Vagina (tissue), 2 donors: ENCODE measurements at regions not wholly inside any gene's neighbourhood (a gene's known extent, or its start where the extent isn't known, plus 50 kb on each side); places are given as distances from the start of the nearest gene placed in this dataset.
A peak's percentile ranks its signal among the peaks of the same experiment; 100 is the strongest.
"Not testable (repeated sequence)": the region's sequence is repeated elsewhere in the genome, so short reads cannot be mapped to it uniquely, and the experiment has no call there.

Experiments used
- DNase-seq, 2 donors: peaks; one replicate each; pipeline ENCODE4 v3.0.0-alpha.2; 2017; ENCODE audit errors: extremely low spot score in 2 of 2
- H3K27ac ChIP-seq: fragments of 200-600 bp; sonication (generic); one replicate; pipeline ENCODE4 v1.5.1; 2019
- H3K27me3 ChIP-seq: fragments of 200-600 bp; sonication (generic); one replicate; pipeline ENCODE4 v1.5.1; 2019
- H3K36me3 ChIP-seq, 2 donors: fragments of 200-600 bp; sonication (generic); one replicate each; pipeline ENCODE4 v1.5.1; 2017 to 2019
- H3K4me1 ChIP-seq: fragments of 200-600 bp; sonication (generic); one replicate; pipeline ENCODE4 v1.5.1; 2019
- H3K4me3 ChIP-seq, 2 donors: fragments of 200-600 bp; sonication (generic); 1 replicate in 1 of 2; 2 replicates in 1 of 2; pipeline ENCODE4 v1.5.1; 2016 to 2019
- H3K9me3 ChIP-seq: fragments of 200-600 bp; sonication (generic); one replicate; pipeline ENCODE4 v1.5.1; 2019
- CTCF ChIP-seq, 3 experiments: fragments of 450-650 bp in 2 of 3; fragments of 200-600 bp in 1 of 3; sonication (generic) in 1 of 3; IDR thresholded peaks; one replicate each; pipeline ENCODE4 v1.5.1; 2017 to 2019; ENCODE audit warnings: antibody characterized with exemption in 3 of 3, mild to moderate bottlenecking in 2 of 3, moderate library complexity in 2 of 3
- POLR2A ChIP-seq, 2 donors: fragments of 450-650 bp; IDR thresholded peaks; one replicate each; pipeline ENCODE4 v1.6.1; 2017; ENCODE audit warnings: antibody characterized with exemption in 2 of 2, mild to moderate bottlenecking in 2 of 2, moderate library complexity in 2 of 2
- POLR2AphosphoS5 ChIP-seq, 2 donors: sonication (generic); formaldehyde crosslinking; IDR thresholded peaks; one replicate each; pipeline ENCODE4 v1.9.0; 2017; ENCODE audit warnings: antibody characterized with exemption in 2 of 2, mild to moderate bottlenecking in 2 of 2, low read depth in 1 of 2; ENCODE audit not compliant: insufficient read depth in 1 of 2
- intact Hi-C: fragments of 100-400 bp; cut with DNase I; formaldehyde crosslinking; loops from one replicate; pipeline ENCODE4 v1.15.1; 2023

- H3K27ac ChIP-seq, result no peak overlapping the region
- no peaks in the 10 kb centered on the region for H3K36me3 ChIP-seq
- DNase-seq, result no peak
- intact Hi-C loops, result no loop called here
- no peaks in the 10 kb centered on the region for H3K9me3 ChIP-seq
- H3K4me1 ChIP-seq, result peaks cover 10% of the 10 kb centered on the region
- TF ChIP-seq POLR2AphosphoS5 (IDR thresholded peaks at IDR 0.05; ENCODE audit: insufficient read depth in 1 of 2, low read depth in 1 of 2) (no peak), CTCF (IDR thresholded peaks at IDR 0.05) (no peak), POLR2A (IDR thresholded peaks at IDR 0.05) (no peak)
- no peak overlapping the region for H3K4me3 ChIP-seq
- H3K27me3 ChIP-seq, result no peaks in the 10 kb centered on the region
These were observed 132.6 kb downstream of the CUL2 start for GRCh38 chr10:34957531-34957930.

GRCh38 chr10:34956756-34957155 is 133.4 kb downstream of the CUL2 start:
- intact Hi-C loops, result no loop called here
- H3K9me3 ChIP-seq, result no peaks in the 10 kb centered on the region
- peaks cover 10% of the 10 kb centered on the region for H3K4me1 ChIP-seq
- no peaks in the 10 kb centered on the region for H3K27me3 ChIP-seq
- DNase-seq, result no peak
- no peak overlapping the region for H3K27ac ChIP-seq
- H3K36me3 ChIP-seq, result no peaks in the 10 kb centered on the region
- H3K4me3 ChIP-seq, result no peak overlapping the region
- TF ChIP-seq CTCF (IDR thresholded peaks at IDR 0.05) (no peak), POLR2A (IDR thresholded peaks at IDR 0.05) (no peak)

DNA sequence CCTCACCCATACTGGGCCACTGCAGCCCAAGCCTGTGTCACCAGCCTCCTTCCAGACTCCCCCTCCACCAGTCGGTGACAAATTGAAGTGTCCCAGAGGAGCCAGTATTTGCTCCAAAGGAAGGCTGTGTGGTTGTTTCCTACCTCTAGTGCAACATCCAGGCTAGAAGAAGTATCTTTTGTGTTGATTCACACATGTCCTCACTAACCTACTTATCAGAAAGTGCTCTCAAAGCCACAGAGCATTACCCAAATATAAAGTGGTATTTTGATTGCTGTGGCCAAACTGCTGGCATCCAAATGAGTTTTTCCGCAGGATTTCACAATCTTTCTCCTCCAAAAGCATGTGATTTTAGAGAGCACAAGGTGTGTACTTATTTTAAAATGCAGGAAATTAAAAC is 134.8 kb downstream of the CUL2 start:
- Histone ChIP-seq H3K4me3 (no peak overlapping the region), H3K4me1 (peaks cover 10% of the 10 kb centered on the region), H3K36me3 (no peaks in the 10 kb centered on the region), H3K27me3 (no peaks in the 10 kb centered on the region), H3K9me3 (no peaks in the 10 kb centered on the region), H3K27ac (no peak overlapping the region)
- intact Hi-C loops, result no loop called here
- no peak for DNase-seq
- TF ChIP-seq POLR2A (IDR thresholded peaks at IDR 0.05), result no peak
- no peak for TF ChIP-seq POLR2AphosphoS5 (IDR thresholded peaks at IDR 0.05; ENCODE audit: insufficient read depth in 1 of 2, low read depth in 1 of 2)
- no peak for TF ChIP-seq CTCF (IDR thresholded peaks at IDR 0.05)

DNA sequence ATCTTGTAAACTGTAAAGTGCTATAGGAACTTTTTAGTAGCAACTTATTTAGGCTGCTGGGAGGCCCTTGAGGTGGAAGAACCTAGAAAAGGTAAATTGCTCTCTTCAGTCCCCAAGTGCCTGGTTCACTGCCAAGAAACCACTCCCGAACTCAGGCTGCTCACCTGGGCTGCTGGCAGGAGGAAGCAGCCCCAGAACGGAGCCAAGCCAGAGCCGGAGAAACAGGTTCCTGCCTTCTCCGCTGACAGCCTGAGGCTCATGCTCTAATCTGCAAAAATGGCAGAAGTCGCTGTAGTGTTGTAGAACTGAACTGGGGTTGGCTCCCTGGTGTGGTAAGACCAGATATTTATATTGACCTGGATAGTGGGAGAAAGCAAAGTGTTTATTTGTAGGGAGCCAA is 136.0 kb downstream of the CUL2 start:
- intact Hi-C loops, result no loop called here
- H3K4me1 ChIP-seq, result peaks cover 10% of the 10 kb centered on the region
- H3K36me3 ChIP-seq, result no peaks in the 10 kb centered on the region
- DNase-seq, result no peak
- TF ChIP-seq POLR2AphosphoS5 (IDR thresholded peaks at IDR 0.05; ENCODE audit: insufficient read depth in 1 of 2, low read depth in 1 of 2) (peak in 1 of 2 donors; percentile 80), POLR2A (IDR thresholded peaks at IDR 0.05) (no peak)
- H3K27ac ChIP-seq, result no peak overlapping the region
- H3K27me3 ChIP-seq, result no peaks in the 10 kb centered on the region
- no peak overlapping the region for H3K4me3 ChIP-seq
- H3K9me3 ChIP-seq, result no peaks in the 10 kb centered on the region

- H3K36me3 ChIP-seq, DNase-seq, H3K4me3 ChIP-seq, H3K27me3 ChIP-seq, H3K9me3 ChIP-seq, intact Hi-C loops, H3K27ac ChIP-seq: not testable (repeated sequence)
- peaks cover 10% of the 10 kb centered on the region for H3K4me1 ChIP-seq
These were observed 136.3 kb upstream of the PARD3 start for GRCh38 chr10:34951263-34951887.

- H3K27ac ChIP-seq, intact Hi-C loops: not testable (repeated sequence)
These were observed 130.9 kb upstream of the PARD3 start for GRCh38 chr10:34945951-34946522.

More at GRCh38 chr10:34945951-34946522, 130.9 kb upstream of the PARD3 start:
- not testable (repeated sequence) for H3K36me3 ChIP-seq, H3K9me3 ChIP-seq, H3K4me3 ChIP-seq, H3K4me1 ChIP-seq, H3K27me3 ChIP-seq, DNase-seq
